ENCODE measurements at regions not wholly inside any gene's neighbourhood (a gene's known extent, or its start where the extent isn't known, plus 50 kb on each side); places are given as distances from the start of the nearest gene placed in this dataset.
"Not testable (repeated sequence)": the region's sequence is repeated elsewhere in the genome, so short reads cannot be mapped to it uniquely, and the experiment has no call there.

DNA sequence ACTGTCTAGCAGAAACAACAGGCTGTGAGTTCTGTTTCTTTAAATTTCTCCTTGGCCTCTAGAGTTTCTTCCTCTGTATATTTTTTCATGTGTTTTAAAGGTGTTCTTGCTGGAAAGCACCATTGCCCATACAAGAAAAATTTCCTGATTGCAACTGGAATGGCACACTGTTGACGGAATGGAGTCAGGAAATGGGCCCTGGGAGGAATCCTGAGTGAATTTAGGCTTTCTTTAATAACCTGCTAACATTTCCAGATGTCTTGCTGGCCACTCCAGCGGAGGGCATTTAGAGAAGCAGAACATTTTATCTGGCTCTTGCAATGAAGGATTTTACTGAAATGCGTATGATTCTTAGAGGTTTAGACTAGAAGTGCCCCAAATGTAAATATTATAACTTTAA is 736.3 kb downstream of the TAF11L14 start:
- DNase-seq = no peak

DNA sequence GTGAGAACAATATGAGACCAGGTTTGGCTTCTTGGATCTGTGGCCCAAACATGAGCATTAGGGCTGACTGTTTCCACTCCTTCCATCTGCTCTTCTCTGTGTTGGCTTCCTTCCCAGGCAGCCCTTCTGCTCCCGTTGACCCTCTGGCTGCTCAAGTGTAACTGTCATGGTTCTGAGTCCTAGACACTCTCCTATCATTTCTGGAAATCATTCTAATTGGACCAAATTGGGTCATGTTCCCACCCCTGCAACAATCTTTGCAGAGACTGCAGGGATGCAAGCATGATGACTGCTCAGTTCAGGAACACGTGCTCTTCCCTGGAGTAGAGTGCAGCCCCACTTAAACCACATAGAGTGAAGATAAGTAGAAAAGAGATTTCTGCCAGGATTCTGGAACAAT is 741.4 kb downstream of the TAF11L14 start:
- DNase-seq = no peak

DNA sequence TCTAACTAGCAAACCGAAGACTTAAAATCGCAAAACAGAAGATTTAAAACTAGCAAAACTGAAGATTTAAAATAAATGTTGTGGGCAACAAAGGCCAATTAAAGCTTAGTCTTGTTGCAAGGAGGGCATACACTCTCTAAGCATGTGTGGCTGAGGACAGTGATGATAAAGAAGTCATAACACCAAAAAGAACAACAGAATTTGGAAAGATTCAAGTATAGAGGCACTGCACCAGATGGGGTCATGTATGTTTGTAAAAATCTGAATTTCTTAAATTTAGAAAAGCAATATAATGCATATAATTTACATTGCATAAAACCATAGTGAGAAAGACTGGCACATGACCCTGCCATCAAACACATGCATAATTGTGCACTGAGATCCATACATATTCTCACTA is 743.8 kb downstream of the TAF11L14 start:
- no peak for DNase-seq

DNA sequence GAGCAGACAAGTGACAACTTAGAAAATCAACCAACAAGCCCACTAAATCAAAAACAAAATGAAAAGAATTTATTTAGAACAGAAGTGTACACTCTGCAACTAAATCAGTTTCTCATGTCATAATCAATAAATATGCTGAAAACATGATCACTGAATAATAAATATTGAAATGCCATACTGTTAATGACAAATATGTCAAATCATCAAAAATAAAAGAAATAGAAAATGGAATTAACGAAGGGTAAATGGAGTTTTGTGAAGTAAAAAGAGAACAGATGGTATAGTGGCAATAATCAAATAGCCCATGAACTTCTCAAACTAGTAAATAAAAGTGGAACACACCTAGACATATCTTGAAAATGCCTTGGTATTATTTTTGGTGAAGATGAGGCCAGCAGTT is 744.9 kb downstream of the TAF11L14 start:
- no peak for DNase-seq

DNA sequence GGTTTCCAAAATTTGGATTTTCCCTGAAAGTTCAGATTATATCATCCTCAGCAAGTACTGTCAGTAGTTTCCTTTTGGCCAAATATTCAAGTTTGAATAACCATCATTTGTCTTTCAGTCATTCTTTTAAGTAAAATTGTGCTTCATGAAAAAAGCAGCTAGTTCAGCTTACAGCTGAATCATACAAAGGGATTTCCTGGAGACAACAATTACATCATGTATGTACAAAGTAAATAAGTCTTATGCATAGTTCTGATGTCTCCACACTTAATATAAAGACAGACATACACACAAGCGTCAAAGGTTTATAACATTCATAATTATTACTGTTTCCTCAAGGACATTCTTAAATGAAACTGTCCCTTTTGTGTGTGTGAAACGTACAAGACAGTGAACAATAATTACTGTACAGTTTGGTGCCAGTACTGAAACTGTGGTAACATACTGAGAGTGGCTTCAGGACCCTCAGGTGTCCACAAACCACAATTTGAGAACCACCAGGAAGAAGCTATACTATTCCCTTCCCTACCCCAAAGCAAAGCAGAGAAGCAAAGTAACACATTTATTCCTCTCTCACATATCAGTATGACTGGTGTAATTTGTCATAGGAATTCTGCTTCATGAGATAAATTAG is 746.6 kb downstream of the TAF11L14 start:
- DNase-seq = no peak

DNA sequence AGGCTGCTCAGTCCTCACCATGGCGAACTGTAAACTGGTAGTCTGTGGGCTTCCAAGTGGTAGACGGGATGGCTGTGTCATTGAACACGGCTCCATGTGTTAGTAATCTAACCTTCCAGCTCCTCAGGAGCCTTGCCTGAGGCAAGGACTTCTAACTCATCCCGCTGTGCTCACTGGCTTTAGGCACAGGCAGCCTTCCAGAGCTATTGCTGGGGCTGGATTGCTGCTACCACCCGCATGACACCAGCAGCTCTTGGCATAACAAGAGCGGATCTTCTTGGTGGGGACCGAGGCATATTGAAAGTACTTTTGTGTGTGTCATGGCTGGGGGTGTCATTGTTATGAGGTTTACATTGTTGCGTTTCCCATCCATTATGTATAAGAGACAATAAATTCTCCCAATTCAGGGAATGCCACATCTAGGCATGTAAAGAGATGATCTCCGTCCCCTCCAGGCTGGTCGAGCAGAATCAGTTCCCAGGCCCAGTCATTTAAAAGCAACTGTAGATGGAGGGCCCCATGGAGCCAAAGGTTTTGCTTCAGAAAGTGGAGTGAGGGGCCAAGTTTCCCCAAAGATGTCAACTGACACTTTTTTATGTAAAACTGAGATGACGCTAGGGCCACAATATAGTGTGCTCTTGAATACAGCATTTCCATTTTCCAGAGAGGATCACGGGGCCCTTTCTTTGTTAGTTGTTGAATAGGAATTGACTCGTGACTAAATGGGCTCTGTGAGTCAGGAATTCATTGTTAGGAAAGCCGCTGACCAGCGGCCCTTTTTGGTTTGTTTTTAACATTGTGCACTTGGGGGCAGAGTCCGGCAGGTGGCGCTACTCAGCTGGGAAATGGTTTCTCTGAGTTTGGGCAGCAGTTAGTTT is 759.5 kb downstream of the TAF11L14 start:
- peak; percentile 53 to 71 (median 64) for DNase-seq

DNA sequence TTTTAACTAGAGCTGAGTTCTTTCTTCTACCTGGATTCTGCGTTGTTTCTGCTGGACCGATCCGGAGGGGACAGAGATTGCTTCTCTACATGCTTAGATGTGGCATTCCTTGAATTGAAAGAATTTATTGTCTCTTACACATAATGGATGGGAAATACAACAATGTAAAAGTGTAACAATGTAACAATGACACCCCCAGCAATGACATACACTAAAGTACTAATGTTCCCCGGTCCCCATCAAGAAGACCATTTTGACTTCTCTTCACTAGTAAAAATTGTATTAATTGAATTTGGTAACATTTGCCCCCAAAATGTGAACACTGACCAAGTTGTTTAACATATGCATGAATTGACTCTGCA is 760.2 kb downstream of the TAF11L14 start:
- no peak for DNase-seq

DNA sequence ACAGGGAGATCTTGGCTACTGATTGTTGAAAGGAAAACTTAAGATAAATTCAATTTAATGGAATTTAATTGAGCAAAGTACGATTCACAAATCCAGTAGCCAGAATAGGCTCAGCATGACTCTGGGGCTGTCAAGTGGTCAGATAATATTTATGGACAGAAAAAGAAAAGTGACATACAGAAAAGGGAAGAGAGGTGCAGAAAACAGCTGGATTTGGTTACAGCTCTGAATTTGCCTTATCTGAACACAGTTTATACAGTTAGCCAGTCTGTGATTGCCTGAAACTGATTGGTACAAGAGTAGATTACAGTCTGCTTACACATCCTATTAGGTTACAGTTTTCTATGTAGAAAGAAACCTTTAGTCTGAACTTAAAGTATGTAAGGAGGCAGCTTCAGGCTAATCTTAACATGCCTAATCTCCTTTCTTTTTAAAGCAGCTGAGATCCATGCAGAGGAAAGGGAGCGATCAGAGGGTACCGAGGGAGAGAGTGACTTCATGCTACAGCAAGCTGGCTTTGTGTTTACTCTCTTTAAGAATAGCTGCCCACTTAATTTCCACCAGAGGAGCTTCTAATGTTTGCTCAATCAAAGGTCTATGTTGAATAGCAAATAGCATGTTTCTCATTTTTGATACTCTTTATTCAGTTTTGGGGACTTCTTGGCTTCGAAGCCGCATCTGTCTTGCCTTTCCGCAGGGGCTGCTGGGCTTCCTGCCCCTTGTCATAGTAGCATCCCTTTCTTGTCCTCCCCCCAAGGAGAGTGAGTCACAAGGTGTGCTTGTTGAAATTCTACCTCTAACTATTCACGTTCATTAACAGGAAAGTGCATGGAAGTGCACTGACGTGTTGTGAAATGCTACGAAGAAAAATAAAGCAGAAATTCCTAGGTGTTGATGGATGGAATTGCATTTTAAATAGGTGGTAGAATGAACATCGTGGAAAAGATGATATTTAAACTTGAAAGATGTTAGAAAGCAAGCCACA is 761.2 kb downstream of the TAF11L14 start:
- DNase-seq = no peak

DNA sequence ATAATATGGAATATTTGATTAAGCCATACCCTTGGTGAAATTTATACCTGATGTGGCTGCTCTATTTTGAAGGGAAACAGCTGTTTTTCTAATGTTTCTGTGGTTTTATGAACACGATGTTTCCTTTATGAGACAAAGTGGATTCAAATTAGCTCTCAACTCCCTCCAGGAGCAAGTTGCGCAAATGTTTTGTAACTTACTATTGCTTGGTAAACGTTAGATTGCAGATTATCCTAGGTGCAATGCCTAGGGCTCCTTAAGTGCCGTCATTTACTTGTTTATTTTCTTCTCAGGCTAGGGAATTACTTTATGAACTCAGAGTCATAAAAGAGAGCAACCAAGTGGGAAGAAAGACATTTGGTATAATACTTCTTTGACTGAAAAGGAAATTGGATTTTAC is 763.1 kb downstream of the TAF11L14 start:
- DNase-seq = no peak

DNA sequence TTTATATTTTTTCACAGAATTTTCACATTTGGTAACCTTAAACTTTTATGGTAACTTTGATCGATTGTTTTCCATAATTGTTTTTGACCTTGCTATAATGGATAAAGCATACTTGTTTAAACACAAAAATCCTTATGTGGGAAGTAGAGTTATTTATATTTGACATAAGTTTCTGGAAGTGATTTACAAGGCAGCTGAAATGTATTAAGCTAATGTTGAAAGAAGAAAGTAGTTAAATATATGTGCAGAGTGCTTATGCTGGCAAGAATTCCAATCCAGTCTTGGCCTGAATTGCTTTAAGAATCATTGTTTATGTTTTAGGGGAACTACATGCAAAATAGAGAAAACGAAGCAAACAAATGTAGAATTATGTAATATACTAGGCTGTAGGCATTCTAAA is 763.6 kb downstream of the TAF11L14 start:
- DNase-seq = no peak

DNA sequence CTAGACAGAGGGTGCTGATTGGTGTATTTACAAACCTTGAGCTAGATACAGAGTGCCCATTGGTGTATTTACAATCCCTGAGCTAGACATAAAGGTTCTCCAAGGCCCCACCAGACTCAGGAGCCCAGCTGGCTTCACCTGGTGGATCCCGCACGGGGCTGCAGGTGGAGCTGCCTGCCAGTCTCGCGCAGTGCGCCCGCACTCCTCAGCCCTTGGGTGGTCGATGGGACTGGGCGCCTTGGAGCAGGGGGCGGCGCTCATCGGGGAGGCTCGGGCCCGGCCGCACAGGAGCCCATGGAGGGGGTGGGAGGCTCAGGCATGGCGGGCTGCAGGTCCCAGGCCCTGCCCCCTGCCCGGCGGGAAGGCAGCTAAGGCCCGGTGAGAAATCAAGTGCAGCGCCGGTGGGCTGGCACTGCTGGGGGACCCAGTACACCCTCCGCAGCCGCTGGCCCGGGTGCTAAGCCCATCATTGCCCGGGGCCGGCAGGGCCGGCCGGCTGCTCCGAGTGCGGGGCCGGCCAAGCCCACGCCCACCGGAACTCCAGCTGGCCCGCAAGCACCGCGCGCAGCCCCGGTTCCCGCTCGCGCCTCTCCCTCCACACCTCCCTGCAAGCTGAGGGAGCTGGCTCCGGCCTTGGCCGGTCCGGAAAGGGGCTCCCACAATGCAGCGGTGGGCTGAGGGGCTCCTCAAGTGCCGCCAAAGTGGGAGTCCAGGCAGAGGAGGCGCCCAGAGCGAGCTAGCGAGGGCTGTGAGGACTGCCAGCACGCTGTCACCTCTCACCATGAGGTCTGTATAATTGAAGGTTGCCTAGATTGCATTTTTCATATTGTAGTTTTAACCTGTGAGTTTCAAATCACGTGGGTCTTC is 765.4 kb downstream of the TAF11L14 start:
- not testable (repeated sequence) for DNase-seq

DNA sequence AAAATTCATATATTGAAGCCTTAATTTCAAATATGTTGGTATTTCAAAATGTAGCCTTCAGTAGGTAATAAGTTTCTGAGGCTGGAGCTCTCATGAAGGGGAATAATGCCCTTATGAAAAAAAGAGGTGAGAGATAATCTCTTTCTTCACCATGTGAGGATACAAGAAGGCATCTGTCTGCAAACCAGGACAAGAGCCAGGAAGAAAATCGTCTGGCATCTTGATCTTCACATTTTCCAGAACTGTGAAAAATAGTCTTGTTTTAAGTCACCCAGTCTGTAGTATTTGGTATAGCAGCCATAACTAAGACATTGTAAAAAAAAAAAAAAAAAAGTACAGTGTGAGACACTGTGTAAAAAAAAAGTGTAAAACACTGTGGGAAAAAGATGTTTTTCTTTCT is 768.9 kb downstream of the TAF11L14 start:
- no peak for DNase-seq

DNA sequence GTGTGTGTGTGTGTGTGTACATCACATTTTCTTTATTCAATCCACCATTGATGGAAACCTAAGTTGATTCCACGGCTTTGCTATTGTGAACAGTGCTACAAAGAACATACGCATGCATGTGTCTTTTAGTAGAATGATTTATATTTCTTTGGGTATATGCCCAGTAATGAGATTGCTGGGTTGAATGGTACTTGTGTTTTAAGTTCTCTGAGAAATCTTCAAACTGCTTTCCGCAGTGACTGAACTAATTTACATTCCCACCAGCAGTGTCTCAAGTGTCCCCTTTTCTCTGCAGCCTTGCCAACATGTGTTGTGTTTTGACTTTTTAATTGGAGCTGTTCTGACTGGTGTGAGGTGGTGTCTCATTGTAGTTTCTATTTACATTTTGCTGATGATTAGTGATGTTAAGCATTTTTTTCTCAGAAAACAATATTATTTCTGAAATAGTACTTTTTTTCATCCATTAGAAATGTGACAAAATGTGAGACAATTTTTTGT is 769.7 kb downstream of the TAF11L14 start:
- no peak for DNase-seq

DNA sequence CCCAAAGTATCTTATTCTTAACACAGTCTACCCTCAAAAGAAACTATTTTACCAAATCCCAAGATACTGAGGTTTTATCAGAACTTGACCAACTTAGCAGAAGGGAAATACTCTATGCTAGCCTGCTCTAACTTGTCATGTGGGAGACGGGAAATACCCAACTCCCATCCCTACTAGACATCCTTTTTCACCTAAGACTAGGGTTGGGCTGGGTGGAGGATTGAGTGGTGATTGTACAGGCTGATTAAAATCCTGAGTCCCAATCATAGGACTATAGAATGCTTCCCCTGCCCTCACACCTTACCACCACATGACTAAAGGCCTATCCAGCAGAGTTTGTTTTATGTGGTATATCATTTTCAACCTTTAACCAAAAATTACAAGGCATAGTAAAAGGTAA is 786.5 kb downstream of the TAF11L14 start:
- no peak for DNase-seq

DNA sequence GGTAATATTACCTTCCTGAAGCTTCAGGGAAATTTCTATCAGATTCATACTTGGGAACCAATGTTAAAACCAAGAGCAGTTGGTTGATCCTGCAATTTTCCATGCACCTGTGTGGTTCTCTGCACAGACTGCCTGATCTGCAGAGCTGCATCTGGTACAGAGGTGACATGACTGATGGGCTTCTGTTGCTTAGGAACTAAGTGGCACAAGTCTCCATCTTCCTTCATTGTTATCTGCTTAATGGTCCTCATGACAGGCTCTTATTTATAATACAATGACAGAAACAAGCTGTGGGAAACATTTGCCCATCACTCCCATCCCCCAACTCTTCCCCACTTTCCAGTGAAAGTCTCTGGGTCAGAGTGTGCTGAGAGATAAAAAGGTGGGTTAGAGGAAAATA is 799.1 kb downstream of the TAF11L14 start:
- DNase-seq = no peak

DNA sequence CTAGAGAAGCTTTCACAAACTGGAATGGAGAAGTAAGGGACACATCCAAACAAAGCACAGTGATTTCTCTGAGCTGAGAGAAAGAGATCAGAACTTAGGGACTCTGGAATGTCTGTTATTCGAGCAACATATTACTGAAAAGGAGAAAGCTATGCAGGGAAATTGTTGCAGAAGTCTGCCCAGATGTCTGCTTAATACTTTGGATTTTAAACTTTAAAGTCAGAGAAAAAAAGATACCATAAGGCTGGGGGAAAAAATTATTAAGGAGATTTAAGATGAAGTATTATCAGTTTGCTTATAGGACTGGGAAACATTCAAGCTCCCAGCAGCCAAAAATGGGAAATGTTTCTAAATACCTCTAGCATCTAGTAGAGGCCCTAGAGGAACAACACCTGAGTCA is 803.9 kb downstream of the TAF11L14 start:
- no peak for DNase-seq

DNA sequence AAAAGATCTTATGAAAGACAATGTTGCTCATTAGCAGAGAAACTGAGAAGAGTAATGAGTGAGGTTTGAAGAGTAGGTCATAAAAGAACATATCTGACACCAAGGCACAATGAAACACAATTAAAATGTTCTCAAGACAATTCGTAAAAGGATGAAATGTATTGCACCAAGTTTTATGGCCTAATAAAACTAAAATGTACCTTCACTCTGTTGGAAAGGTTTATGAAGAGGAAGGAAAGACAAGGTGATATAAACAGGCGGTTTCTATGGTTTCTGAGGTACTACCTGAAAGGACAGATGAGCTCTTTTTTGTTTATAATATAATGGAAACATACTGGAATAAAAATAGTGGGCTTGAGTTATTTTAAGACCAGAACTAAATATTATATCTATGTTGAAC is 821.3 kb downstream of the TAF11L14 start:
- no peak for DNase-seq

DNA sequence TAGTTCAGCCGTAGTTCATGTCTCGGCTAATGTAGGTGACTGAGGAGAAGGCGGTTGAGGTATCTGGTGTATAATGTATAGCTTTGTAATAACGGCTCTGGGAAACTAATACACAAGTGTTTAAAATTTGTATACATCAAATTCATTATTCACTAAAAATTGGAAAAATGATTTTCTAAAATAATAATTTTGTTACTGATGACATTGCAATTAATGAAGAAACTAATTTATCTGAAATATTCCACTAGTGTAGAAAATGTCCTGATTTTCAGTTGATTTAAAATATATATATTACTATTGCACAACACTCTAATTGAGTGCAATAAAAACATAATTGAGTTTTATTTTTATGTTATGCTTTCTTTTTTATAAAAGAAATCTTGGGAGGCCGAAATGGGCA is 823.0 kb downstream of the TAF11L14 start:
- DNase-seq = no peak

DNA sequence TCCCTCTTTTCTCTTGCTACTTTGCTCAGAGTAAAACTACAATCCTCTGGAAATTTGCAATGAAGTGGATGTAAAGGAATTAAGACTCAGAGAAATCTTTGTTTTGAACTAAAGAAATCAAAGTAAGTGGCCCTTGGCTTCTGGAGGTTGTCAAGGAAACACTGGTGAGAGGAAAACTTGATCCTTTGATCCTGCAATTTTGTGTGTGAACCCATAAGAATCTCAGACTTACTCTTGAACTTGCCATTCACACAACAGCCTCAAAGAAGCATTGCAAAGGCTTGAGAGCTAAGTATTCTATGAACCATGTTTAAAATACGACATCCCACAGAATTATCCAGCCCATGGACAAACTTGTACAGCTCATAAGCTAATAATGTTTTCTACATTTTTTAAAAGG is 827.5 kb downstream of the TAF11L14 start:
- DNase-seq = no peak

DNA sequence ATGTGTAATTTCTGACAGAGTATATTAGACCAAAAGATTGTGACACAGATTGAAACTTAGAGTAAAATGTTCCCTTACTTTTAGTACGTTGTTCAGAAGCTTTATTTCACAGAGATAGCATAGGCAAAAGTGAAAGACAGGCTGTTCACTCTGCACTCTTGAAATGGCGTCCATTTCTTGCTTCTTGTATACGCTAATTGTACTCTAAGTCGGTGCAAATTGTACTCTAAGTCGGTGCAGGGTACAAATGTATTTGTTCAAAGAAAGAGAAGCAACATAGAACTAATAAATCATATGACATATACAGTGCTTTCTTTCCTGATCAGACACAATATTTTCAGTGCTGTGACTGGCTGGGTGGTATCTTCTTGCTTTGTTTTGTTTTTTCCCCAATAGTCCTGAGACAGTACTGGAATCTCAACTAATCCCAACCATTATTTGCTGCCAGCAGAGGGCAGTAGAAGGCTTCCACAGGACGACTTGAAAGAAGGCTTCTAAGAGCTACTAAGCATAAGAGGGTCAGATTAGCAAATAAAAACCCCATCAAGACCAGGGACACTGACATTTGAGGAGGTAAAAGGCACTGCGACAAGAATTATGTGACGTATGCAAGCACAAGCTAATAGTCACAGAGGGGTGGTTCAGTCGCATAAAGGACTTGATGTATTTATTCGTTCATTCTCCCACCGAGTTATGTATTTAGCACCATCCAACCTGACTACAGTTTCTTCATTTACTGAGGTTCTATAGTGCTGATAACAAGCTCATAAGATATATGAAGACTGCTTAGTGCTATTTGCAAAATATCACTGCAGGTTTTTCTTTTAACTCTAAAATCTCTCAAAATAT is 831.8 kb downstream of the TAF11L14 start:
- peak; percentile 65 to 82 (median 76) for DNase-seq

DNA sequence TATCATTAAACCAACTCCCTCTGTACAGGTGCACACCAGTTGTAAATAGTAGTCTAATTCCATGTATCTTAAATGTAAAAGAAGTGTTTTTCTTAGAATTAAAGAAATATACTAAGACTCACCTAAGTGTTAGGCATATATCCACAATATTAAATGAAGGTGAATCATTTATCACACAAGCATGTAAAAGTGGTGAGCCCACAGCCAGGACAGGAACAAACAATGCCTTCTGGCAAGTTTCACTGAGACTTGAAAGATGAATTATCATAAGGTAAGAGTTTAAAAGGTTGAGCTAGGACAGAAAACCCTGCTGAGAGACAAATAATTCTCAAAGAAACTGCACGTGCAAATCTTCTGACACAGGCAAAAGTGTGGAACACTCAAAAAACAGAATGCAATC is 832.5 kb downstream of the TAF11L14 start:
- no peak for DNase-seq
